Esophagus (tissue), 2 donors: ENCODE measurements at regions not wholly inside any gene's neighbourhood (a gene's known extent, or its start where the extent isn't known, plus 50 kb on each side); places are given as distances from the start of the nearest gene placed in this dataset.

Experiments used
- H3K27ac ChIP-seq, 2 donors: one replicate each; pipeline ENCODE4 v1.5.1; 2013; ENCODE audit warnings: low read depth in 2 of 2, mild to moderate bottlenecking in 2 of 2, inconsistent platforms in 1 of 2, low read length in 1 of 2, moderate library complexity in 1 of 2
- H3K27me3 ChIP-seq, 2 donors: one replicate each; pipeline ENCODE4 v1.6.1; 2013; ENCODE audit warnings: low read length in 2 of 2, control low read depth in 1 of 2, mild to moderate bottlenecking in 1 of 2; ENCODE audit not compliant: insufficient read depth in 2 of 2, control insufficient read depth in 1 of 2
- H3K36me3 ChIP-seq, 2 donors: one replicate each; pipeline ENCODE4 v1.6.1; 2013; ENCODE audit warnings: low read length in 1 of 2; ENCODE audit not compliant: control insufficient read depth in 2 of 2, insufficient read depth in 2 of 2
- H3K4me1 ChIP-seq, 2 donors: one replicate each; pipeline ENCODE4 v1.6.1; 2013; ENCODE audit warnings: low read length in 1 of 2; ENCODE audit not compliant: control insufficient read depth in 2 of 2, insufficient read depth in 2 of 2
- H3K4me3 ChIP-seq, 2 donors: one replicate each; pipeline ENCODE4 v1.5.1; 2013; ENCODE audit warnings: low read length in 2 of 2, mild to moderate bottlenecking in 2 of 2, low read depth in 1 of 2, moderate library complexity in 1 of 2
- H3K9me3 ChIP-seq, 2 donors: one replicate each; pipeline ENCODE4 v1.6.1; 2013; ENCODE audit warnings: mild to moderate bottlenecking in 2 of 2, low read depth in 1 of 2, low read length in 1 of 2, moderate library complexity in 1 of 2; ENCODE audit not compliant: control insufficient read depth in 2 of 2, insufficient read depth in 1 of 2
- WGBS, 2 donors: extraction: QIAGEN DNeasy Blood & Tissue Kit; methylation state at CpG; one replicate each; pipeline ENCODE4 v1.1.7; 2013; 5-methylcytosine and 5-hydroxymethylcytosine counted together
- donor health status: healthy with polysubstance abuse.
- donor health status: Bipolar disorder and iron deficiency.

- WGBS, 2 donors, result 76 to 77% methylated on average over 1 of the region's 1 CpG
- H3K4me1 ChIP-seq, result no peaks in the 10 kb centered on the region
- no peaks in the 10 kb centered on the region for H3K27me3 ChIP-seq
- no peak overlapping the region for H3K27ac ChIP-seq
- no peaks in the 10 kb centered on the region for H3K36me3 ChIP-seq
- H3K9me3 ChIP-seq, result no peaks in the 10 kb centered on the region
- H3K4me3 ChIP-seq, result no peak overlapping the region
Observed at GRCh38 chr5:144798595-144798994, 627.9 kb downstream of the KCTD16 start.

- Histone ChIP-seq H3K9me3 (no peaks in the 10 kb centered on the region), H3K36me3 (no peaks in the 10 kb centered on the region), H3K4me1 (no peaks in the 10 kb centered on the region), H3K27ac (no peak overlapping the region), H3K27me3 (no peaks in the 10 kb centered on the region), H3K4me3 (no peak overlapping the region)
- 83 to 96% methylated on average over 1 of the region's 1 CpG for WGBS, 2 donors
Observed at GRCh38 chr5:144794922-144795321, 624.2 kb downstream of the KCTD16 start.

- WGBS, 2 donors, result 74 to 91% methylated on average over 3 of the region's 3 CpGs
- Histone ChIP-seq H3K27me3 (no peaks in the 10 kb centered on the region), H3K36me3 (no peaks in the 10 kb centered on the region), H3K4me1 (no peaks in the 10 kb centered on the region), H3K9me3 (no peaks in the 10 kb centered on the region), H3K4me3 (no peak overlapping the region), H3K27ac (no peak overlapping the region)
Observed at GRCh38 chr5:144788556-144788955, 617.9 kb downstream of the KCTD16 start.

- no peaks in the 10 kb centered on the region for H3K9me3 ChIP-seq
- no peaks in the 10 kb centered on the region for H3K36me3 ChIP-seq
- H3K4me3 ChIP-seq, result no peak overlapping the region
- H3K27me3 ChIP-seq, result no peaks in the 10 kb centered on the region
- H3K27ac ChIP-seq, result no peak overlapping the region
- H3K4me1 ChIP-seq, result no peaks in the 10 kb centered on the region
- 70 to 83% methylated on average over 1 of the region's 1 CpG for WGBS, 2 donors
Observed at GRCh38 chr5:144788046-144788445, 617.4 kb downstream of the KCTD16 start.

GRCh38 chr5:144779368-144779767, 608.7 kb downstream of the KCTD16 start:
- Histone ChIP-seq H3K27me3 (no peaks in the 10 kb centered on the region), H3K36me3 (no peaks in the 10 kb centered on the region), H3K4me1 (no peaks in the 10 kb centered on the region), H3K27ac (no peak overlapping the region), H3K9me3 (no peaks in the 10 kb centered on the region), H3K4me3 (no peak overlapping the region)
- 96 to 97% methylated on average over 3 of the region's 3 CpGs for WGBS, 2 donors

- H3K27ac ChIP-seq, result no peak overlapping the region
Observed at GRCh38 chr5:144778561-144778960, 607.9 kb downstream of the KCTD16 start.

GRCh38 chr5:144774197-144774596, 603.5 kb downstream of the KCTD16 start:
- H3K4me1 ChIP-seq, result no peaks in the 10 kb centered on the region
- no peaks in the 10 kb centered on the region for H3K27me3 ChIP-seq
- 38 to 50% methylated on average over 1 of the region's 1 CpG for WGBS, 2 donors
- H3K36me3 ChIP-seq, result no peaks in the 10 kb centered on the region
- no peak overlapping the region for H3K4me3 ChIP-seq
- H3K9me3 ChIP-seq, result no peaks in the 10 kb centered on the region
- H3K27ac ChIP-seq, result no peak overlapping the region

More at GRCh38 chr5:144778561-144778960, 607.9 kb downstream of the KCTD16 start:
- H3K27me3 ChIP-seq, result no peaks in the 10 kb centered on the region
- H3K4me1 ChIP-seq, result no peaks in the 10 kb centered on the region
- H3K36me3 ChIP-seq, result no peaks in the 10 kb centered on the region
- no peak overlapping the region for H3K4me3 ChIP-seq
- no peaks in the 10 kb centered on the region for H3K9me3 ChIP-seq
- 62 to 76% methylated on average over 2 of the region's 2 CpGs for WGBS, 2 donors

- no peaks in the 10 kb centered on the region for H3K4me1 ChIP-seq
- no peak overlapping the region for H3K4me3 ChIP-seq
- no peaks in the 10 kb centered on the region for H3K27me3 ChIP-seq
- no peak overlapping the region for H3K27ac ChIP-seq
- 74 to 86% methylated on average over 4 of the region's 4 CpGs for WGBS, 2 donors
- no peaks in the 10 kb centered on the region for H3K36me3 ChIP-seq
- no peaks in the 10 kb centered on the region for H3K9me3 ChIP-seq
Observed at GRCh38 chr5:144773628-144774027, 603.0 kb downstream of the KCTD16 start.

- Histone ChIP-seq H3K4me1 (no peaks in the 10 kb centered on the region), H3K36me3 (no peaks in the 10 kb centered on the region), H3K27me3 (no peaks in the 10 kb centered on the region), H3K4me3 (no peak overlapping the region), H3K9me3 (no peaks in the 10 kb centered on the region), H3K27ac (no peak overlapping the region)
- WGBS, 2 donors, result 82 to 91% methylated on average over 2 of the region's 2 CpGs
Observed at GRCh38 chr5:144771802-144772201, 601.1 kb downstream of the KCTD16 start.

- 34 to 40% methylated on average over 1 of the region's 1 CpG for WGBS, 2 donors
Observed at GRCh38 chr5:144742361-144742760, 571.7 kb downstream of the KCTD16 start.

More at GRCh38 chr5:144742361-144742760, 571.7 kb downstream of the KCTD16 start:
- H3K36me3 ChIP-seq, result no peaks in the 10 kb centered on the region
- no peaks in the 10 kb centered on the region for H3K4me1 ChIP-seq
- no peaks in the 10 kb centered on the region for H3K9me3 ChIP-seq
- H3K27me3 ChIP-seq, result no peaks in the 10 kb centered on the region
- H3K27ac ChIP-seq, result no peak overlapping the region
- H3K4me3 ChIP-seq, result no peak overlapping the region
